GM19395 (cell line): ENCODE measurements at regions not wholly inside any gene's neighbourhood (a gene's known extent, or its start where the extent isn't known, plus 50 kb on each side); places are given as distances from the start of the nearest gene placed in this dataset.

Experiments used
- ATAC-seq: cut with Tn5 transposase; IDR thresholded peaks from one replicate; pipeline ENCODE4 v1.9.1; 2021; ENCODE audit warnings: mild to moderate bottlenecking, moderate library complexity; ENCODE audit not compliant: unreplicated experiment

- no peak for ATAC-seq
These were observed 98.0 kb downstream of the CRPPA start for GRCh38 chr7:16323313-16323712.

- no peak for ATAC-seq
These were observed 101.2 kb downstream of the CRPPA start for GRCh38 chr7:16320099-16320660.

DNA sequence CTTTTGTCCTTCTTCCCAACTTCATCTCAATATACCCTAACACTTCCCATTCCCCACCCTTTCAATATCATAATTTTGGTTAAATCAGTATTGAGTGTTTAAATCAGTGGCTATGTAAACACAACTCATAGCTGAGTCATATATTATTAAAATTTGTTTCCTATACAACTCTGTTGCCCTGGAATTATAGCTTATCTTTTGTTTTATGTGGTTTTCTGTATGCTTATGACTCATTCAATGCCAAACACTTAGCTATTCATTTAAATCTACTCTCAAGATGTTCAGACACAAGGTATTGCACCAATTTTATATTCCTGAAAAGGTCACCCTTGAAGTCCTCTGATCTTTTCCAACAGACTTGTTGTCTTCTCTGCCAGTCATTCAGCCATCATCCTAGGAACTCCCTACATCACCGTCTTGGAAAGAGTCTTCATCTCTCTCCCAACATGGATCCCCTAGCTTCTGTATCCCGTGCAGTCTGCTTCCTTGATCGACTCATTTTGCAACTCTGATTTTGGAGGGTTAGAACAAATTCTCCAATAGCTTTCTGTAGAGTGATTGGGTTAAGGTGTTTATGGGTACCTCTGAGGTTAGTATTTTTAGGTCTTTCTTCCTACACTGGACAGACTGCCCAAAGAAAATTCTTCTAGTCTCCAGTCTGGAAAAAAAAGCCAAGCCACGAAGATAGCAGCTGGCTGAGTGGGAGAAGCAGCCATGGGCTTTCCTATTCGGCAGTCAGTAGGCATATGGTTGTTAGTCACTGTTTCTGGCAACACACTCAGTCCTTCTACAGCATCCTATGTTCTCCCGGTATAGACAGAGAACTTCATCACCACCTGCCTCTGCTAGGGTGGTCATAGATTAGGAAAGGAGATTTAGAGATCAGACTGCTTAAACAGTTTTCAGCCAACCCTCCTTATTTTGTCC lies 102.1 kb downstream of the CRPPA start:
- no peak for ATAC-seq

DNA sequence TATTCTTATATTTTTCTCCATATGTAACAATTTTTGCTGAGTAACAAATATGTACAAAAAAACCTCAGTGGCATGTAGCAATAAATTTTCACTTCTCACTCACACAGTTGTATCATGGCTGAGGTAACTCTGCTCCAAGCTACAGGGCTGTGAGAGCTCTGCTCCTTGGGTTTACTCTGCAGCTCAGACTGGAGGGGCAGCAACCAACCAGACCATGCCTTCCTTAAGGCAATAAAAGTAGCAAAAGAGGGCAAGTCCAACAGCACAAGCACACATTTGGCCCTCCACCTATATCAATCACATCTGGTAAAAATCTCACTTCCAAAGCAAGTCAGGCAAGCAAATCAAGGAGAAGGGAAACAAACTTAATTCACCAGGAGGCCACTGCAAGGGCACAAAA lies 102.9 kb downstream of the CRPPA start:
- ATAC-seq: no peak

DNA sequence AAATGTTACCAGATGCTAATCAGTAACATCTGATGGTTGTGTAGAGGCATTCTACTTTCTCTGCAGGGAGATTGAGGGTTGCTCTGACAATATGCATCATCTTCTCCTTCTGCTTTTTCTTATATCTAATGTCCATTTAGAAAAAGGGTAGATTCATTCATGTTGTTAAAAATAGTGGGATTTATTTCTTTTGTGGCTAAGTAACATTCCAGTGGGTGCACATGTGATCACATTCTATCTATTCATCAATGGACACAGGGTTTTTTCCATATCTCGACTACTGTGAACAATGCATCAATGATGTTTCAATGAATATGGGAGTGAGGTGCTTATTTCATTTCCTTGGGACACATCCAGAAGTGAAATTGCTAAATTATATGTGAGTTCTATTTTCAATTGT lies 103.9 kb downstream of the CRPPA start:
- no peak for ATAC-seq

DNA sequence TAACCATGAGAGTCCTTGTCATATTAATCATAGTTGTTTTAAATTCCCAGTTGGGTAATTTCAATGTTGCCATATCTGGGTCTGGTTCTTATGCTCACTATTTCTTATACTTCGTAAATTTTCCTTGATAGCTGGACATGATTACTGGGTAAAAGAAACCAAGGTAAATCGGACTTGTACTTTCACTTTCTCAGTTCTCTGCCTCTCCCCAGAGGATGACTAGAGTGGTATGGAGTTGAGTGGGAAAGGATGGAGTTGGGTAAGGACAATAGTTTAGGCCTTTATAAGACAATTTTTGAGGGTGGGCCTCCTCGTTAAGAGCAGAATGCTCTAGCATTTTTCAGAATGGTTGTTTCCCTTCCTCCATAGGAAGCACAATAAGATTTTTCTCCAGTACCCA lies 106.1 kb downstream of the CRPPA start:
- no peak for ATAC-seq

GRCh38 chr7:16309129-16309528 lies 112.2 kb downstream of the CRPPA start:
- ATAC-seq: no peak

DNA sequence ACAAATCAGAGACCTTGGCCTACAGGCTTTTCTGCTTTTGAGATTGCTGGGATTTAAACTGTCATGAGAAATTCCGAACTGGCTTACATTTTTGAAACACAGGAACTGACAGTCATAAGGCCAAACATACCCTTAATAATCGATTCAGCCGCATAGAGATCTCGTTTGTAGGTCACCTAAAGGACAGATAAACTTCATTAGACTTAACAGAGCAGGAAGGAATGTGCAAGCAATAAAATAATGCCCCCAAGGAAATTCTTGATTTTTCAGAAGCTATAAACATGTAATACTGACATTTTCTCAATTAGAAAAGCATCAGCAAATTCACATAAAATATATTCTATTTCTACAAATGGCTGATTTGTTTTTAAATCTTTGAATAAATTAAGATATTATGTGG lies 120.0 kb downstream of the CRPPA start:
- no peak for ATAC-seq

DNA sequence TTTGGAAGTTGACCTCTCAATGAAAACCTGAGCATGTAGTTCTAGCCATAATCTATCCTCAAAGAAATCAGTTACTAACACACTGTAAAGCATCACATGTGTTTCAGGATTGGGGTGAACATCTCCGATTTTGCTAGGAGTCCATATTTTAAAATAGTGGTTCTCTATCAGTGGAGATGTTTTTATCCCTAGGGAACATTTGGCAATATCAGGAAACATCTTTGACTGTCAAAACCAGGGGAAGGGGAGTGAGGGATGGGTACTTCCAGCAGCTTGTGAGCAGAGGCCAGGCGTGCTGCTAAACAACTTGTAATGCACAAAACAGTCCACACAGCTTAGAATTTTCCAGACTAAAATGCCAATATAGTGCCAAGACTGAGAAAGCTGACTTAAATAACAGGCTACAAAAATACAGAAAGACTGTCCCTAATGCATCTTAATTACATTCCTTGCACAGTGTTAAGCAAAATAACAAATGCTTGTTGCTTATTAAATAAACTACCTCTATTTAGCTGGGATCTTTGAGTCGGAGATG lies 120.9 kb downstream of the CRPPA start:
- ATAC-seq: no peak

GRCh38 chr7:16299853-16300252 lies 121.5 kb downstream of the CRPPA start:
- ATAC-seq: no peak

GRCh38 chr7:16298221-16298620 lies 123.1 kb downstream of the CRPPA start:
- ATAC-seq: no peak

GRCh38 chr7:16295558-16295957 lies 125.8 kb downstream of the CRPPA start:
- no peak for ATAC-seq

DNA sequence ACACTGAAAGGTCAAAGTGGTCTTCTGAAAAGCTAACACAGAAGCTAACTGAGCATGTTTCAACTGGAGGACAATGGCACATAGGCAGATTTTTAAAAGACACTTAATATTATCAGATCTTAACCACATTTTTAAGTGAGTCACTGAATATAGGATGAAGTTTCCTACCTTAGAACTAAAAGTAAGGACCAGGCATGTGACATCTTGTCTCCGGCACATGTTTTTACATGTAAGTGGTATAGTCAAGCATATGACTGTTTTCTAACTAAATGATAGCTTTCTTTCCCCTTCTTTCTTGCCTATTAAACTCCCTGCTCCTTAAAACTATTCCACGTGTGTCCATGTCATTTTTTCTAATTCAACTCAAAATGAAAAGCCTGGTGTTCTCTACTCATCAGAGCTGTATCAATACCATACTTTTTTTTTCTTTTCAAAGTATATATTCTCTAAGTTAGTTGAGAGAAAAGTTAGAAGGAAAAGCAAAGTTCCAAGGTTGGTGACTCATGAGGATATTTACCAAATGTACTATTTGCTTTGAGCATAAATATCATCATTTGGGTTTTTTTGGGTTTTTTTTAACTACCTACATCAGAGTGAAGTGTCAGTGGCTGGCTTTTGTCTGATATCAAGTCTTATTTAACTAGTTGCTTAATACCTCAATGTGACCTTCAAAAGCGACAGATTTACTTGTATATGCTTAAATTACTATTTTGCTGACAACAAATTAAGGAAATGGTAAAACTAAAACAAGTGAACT lies 127.5 kb downstream of the CRPPA start:
- ATAC-seq: no peak

- ATAC-seq: no peak
These were observed 136.8 kb downstream of the CRPPA start for GRCh38 chr7:16284581-16284980.

- ATAC-seq: no peak
These were observed 143.1 kb downstream of the CRPPA start for GRCh38 chr7:16278167-16278787.

DNA sequence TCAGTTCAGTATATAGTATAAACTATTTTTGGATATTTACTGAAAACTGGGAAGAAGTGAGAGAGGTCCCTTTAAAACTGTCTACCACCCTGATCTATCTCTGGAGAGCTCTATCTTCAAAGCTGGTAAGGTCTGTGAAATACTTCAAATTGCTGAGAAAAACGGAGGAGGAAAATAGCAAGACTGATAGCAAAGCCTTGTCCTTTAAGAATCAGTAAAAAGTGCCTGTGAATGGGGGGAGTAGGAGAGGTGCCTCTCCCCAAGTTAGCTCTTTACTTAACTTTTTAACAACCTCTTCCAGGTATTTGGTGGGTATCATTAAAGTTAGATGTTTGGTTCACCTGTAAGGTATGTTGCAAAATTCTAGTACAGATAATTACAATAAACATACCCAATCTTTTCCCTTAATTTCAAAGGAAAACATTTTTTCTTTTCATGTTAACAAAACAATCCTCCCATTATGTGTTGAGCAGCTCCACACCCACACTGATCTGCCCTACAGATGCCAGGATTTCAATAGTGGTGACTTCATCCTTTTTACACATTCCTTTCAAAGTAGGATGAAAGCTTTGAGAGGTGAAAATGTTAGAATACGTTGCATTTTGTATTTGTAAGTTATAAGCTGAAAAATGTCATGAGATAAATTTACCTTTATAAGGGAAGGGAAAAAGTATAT lies 149.2 kb downstream of the CRPPA start:
- ATAC-seq: no peak

DNA sequence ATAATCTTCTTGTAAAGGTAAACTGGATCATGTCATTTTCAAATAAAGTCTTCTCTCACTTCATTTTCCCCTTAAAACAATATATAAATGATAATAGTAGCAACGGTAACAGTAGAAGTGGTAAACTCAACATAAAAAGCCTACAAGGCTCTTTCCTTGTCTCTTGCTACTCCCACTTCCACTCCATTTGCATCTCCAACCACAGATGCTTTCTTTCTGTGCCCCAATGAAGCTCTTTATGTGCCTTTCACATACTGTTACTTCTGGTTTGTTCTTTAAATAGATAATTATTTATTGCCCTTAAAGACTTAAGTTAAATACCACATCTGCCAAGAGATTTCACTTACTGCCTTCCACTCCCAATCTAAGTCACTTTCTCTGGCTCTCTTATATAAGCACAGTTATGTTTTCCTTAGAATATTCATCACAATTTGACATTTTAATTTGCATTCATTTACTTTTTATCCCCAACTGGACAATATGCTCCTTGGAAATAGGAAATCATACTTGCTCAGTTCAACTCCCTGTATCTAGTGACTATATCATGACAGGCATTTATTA lies 149.9 kb downstream of the CRPPA start:
- no peak for ATAC-seq

DNA sequence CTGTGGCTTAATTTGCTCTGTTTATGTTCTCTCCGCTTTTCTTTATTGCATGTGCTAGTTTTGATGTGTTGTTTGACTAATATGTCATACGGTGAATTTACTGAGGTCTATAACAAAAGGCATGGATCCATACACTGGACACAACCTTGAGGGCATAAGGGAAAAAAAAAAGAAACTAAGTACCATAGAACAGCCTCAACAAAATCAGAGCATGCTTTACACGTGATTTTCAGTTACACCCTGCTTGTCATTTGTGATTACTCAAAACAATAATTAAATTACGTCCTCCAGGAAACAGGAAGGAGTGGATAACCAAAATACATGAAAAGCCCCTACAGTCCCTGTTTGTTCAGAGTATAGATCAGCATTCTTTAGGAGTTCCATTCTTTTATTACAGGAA lies 150.5 kb downstream of the CRPPA start:
- no peak for ATAC-seq

DNA sequence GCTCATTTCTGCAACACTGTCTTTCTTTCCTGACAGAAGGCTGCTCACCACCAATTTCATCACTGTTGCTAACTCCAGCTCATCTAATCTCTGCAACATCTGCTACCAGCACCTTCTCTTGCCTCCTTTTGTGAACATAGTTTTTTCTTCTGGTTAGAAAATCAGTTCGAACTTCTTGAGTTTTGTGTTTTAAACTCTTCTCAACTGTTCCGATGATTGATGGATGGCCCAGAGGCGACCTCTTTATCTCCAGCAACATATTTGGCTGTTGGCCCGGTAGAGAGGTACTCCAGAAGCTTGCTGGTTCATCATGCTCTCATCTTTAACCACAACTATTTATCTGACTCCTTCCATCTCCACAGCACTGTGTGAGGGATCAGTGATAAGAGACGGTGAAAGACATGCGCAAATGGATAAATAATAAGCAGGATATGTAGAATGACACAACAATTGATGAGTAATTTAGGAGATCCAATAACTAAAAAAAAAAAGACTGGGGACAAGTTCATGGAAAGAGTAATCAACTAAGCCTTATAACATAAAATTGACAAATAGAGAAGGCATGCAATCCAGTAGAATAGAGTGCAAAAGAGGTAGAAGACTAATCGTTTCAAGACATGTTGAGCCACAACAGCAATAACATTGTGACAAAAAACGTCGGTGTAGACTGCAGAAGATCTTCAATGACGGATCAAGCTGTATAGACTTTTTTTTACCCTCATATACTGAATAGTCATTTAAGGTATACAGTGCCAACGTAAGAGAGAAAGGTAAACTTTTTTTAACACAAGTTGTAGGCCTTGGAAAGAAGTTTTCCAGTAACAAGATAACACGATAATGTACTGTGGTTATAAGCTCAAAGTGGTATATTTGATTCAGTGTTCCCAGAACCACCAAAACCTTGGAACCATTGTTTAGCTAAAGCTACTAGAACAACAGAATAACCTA lies 152.2 kb downstream of the CRPPA start:
- no peak for ATAC-seq
